ENCODE measurements at regions not wholly inside any gene's neighbourhood (a gene's known extent, or its start where the extent isn't known, plus 50 kb on each side); places are given as distances from the start of the nearest gene placed in this dataset.

DNA sequence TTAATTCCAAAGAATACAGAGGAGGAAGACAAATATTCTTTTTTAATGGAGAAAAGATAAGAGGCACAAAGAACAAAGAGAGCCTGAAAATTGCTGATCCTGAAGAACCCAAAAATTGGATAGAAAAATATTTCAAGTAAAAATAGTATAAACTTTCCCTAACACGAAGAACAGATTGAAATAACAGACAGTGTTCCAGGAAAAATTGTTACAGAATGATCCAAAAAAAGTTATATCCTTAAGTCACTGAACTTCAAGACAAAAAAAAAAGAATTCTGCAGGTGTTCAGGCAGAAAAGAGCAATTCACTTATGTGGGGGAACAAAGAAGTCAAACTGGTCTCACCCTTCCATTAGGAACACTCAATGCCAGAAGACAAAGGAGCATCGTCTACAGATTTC lies 160.2 kb downstream of the KLF12 start:
- no peak for FAIRE-seq
- TF ChIP-seq, protein P1, sequence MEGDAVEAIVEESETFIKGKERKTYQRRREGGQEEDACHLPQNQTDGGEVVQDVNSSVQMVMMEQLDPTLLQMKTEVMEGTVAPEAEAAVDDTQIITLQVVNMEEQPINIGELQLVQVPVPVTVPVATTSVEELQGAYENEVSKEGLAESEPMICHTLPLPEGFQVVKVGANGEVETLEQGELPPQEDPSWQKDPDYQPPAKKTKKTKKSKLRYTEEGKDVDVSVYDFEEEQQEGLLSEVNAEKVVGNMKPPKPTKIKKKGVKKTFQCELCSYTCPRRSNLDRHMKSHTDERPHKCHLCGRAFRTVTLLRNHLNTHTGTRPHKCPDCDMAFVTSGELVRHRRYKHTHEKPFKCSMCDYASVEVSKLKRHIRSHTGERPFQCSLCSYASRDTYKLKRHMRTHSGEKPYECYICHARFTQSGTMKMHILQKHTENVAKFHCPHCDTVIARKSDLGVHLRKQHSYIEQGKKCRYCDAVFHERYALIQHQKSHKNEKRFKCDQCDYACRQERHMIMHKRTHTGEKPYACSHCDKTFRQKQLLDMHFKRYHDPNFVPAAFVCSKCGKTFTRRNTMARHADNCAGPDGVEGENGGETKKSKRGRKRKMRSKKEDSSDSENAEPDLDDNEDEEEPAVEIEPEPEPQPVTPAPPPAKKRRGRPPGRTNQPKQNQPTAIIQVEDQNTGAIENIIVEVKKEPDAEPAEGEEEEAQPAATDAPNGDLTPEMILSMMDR (IDR thresholded peaks at IDR 0.05; ENCODE audit: insufficient read depth, missing control alignments): no peak
- DNase-seq (ENCODE audit: insufficient read length, low spot score): no peak

DNA sequence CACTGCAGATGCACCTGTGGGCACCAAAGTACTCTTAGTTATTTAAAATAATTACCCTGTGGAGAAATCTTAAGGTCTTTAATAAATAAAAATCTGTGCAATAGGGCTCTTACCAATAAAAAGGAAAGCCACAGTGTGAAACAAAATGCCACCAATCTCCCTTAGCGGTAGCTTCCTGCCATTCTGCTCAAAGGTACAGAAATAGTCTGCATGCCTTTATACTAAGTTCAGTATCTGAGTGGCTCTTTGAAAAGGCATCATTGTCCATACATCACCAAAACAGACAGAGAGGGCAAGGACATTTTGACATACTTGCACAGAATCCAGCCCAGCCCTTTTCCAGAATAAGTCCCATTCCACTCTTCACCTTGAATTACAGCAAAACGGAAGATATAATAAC lies 161.0 kb downstream of the KLF12 start:
- DNase-seq (ENCODE audit: insufficient read length, low spot score) (no peak), FAIRE-seq (no peak)
- TF ChIP-seq, protein P1 (IDR thresholded peaks at IDR 0.05; ENCODE audit: insufficient read depth, missing control alignments): no peak

DNA sequence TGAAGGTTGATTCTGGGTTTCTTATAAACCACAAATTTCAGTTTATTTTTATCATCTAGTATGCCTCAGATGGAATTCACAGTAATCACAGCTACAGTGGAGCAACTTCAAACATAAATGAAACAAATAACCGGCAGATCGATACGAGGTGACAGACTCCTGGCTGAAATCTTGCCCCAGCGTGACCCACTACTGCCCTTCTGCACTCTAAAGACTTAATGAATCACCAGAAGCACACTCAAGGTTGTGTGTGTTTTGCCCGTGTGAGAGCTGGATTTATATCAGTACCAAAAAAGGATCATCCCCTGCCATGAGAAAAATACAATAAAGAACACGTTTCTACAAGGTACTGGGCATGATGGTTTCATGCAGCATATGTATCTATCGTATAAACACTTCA lies 161.7 kb downstream of the KLF12 start:
- TF ChIP-seq, protein P1 (IDR thresholded peaks at IDR 0.05; ENCODE audit: insufficient read depth, missing control alignments): no peak
- no peak for FAIRE-seq
- DNase-seq (ENCODE audit: insufficient read length, low spot score): no peak

DNA sequence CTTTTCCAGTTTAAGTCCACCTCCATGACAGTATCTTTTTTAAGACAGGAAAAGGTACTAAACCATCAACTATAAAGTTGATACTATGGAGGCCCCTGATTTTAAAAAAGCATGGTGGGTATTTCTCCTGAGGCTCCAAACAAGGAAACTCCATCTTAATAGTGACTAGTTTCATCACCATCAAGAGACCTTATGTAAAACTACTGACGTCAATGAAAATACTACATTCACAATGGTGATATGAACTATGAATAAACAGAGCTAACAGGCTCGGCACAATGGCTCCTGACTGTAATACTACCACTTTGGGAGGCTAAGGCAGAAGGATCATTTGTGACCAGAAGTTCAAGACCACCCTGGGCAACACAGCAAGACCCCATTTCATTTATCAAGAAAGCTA lies 162.7 kb downstream of the KLF12 start:
- no peak for DNase-seq (ENCODE audit: insufficient read length, low spot score)
- no peak for FAIRE-seq
- TF ChIP-seq, protein P1 (IDR thresholded peaks at IDR 0.05; ENCODE audit: insufficient read depth, missing control alignments): no peak

DNA sequence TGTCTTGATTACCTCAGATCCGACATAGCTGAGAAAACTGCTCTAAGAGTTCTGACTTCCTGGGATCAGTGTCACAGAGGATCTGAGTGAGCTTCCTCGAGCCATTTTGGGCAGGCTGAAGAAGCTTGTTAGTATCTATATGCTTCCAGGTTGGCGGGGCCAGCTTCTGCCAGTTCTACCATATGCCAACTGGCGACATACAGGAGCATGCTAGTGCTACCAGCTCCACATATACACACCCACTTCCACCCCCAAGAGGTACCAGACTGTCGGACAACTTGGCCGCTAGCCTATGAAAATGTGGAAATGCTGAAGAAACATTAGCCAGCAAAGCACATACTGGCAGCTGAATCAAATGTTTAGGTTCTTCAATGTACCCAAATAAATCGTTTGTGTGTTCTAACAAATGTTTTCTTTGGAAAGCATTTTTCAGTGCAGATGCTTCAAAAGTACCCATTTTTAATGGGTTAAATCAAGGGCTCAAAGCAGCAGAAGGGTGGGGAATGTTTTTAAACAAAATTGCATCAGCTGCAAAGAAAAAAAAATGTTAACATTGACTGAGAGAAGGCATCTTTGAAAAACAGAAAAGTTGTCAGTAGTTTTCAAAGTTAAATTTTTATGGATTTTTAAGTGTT lies 163.7 kb downstream of the KLF12 start:
- no peak for FAIRE-seq
- TF ChIP-seq, protein P1 (IDR thresholded peaks at IDR 0.05; ENCODE audit: insufficient read depth, missing control alignments): no peak
- no peak for DNase-seq (ENCODE audit: insufficient read length, low spot score)

DNA sequence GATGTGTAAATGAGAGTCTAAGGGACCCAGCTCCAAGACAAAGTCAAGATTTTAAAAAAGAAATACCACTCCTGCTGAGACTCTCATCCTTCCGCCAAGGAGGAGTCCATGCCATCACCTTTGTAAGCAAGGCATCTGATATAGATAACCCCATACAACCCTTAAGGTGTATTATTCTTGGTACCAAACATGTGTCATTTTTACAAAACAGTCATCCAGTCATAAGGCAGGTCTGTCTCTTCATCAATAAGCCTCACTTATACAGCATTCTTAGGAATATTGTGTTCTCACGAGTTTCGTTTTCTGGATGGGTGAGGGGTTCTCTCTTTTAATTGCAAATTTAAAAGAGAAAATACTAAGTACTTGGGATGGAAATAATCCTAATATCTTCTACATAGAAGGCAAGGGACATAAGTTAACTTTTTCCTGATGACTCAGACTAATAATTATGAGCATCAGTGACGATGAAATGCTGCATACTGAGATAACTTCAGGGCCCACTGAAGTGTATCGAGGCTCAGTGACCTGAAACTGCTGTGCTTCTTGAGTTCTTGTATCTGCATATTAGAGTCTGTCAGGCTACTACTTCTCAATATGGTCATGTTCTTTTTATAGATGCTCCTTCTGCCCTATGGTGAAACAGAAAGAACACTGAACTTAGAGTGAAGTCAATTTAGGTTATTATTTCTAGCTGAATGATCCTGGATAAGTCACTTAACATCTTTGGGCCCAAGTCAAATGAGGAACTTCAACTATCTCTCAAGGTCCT lies 166.6 kb downstream of the KLF12 start:
- TF ChIP-seq, protein P1 (IDR thresholded peaks at IDR 0.05; ENCODE audit: insufficient read depth, missing control alignments): no peak
- FAIRE-seq (no peak), DNase-seq (ENCODE audit: insufficient read length, low spot score) (no peak)

DNA sequence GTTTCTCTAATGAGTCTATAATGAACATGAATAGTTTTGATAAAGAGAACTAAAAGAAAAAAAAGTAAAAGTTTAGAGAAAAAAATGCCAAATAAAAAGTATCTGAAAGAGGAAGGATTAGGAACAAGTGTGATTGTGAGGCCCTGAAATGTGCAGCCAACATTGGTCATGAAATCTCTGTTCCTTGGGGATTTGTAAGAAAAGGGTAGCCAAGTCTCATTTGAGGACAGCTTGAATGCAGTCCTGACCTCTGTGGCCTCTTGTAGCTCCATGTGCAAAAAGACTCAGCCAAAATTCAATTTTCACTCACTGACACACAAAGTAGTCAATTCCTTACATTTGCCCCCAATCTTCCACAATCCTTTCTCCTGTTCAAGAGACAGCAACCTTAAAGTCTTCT lies 167.9 kb downstream of the KLF12 start:
- DNase-seq (ENCODE audit: insufficient read length, low spot score) (no peak), FAIRE-seq (no peak)
- TF ChIP-seq, protein P1 (IDR thresholded peaks at IDR 0.05; ENCODE audit: insufficient read depth, missing control alignments): no peak

Data from D721Med (cell line).